ENCODE measurements at regions not wholly inside any gene's neighbourhood (a gene's known extent, or its start where the extent isn't known, plus 50 kb on each side); places are given as distances from the start of the nearest gene placed in this dataset.
"Not testable (repeated sequence)": the region's sequence is repeated elsewhere in the genome, so short reads cannot be mapped to it uniquely, and the experiment has no call there.

DNA sequence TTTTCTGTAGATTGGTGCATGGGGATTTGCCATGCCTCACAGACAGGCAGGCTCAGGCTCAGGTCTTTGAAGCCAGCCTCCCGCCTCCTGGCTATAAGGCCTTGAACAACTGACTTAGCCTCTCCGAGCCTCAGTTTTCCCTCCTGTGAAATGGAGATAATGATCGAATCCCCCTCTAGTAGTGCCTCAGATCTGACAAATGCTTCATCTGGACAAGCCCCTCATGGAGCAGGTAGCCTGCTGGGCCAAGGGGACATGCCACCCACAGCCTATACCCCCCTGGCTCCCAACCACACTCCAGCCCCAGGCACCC lies 68.1 kb upstream of the LCTL start:
- Histone ChIP-seq H3K4me3 (replicated peaks; ENCODE audit: low read depth, low read length) (no peak overlapping the region), H3K27me3 (replicated peaks; ENCODE audit: control insufficient read depth, insufficient read depth, low read length) (no peaks in the 10 kb centered on the region; the same call in 1 of the 2 replicates), H3K36me3 (ENCODE audit: control insufficient read depth, insufficient read depth, low read length) (no peaks in the 10 kb centered on the region)
- no peak for DNase-seq (ENCODE audit: extremely low read depth, insufficient read length)
- TF ChIP-seq, protein P1, sequence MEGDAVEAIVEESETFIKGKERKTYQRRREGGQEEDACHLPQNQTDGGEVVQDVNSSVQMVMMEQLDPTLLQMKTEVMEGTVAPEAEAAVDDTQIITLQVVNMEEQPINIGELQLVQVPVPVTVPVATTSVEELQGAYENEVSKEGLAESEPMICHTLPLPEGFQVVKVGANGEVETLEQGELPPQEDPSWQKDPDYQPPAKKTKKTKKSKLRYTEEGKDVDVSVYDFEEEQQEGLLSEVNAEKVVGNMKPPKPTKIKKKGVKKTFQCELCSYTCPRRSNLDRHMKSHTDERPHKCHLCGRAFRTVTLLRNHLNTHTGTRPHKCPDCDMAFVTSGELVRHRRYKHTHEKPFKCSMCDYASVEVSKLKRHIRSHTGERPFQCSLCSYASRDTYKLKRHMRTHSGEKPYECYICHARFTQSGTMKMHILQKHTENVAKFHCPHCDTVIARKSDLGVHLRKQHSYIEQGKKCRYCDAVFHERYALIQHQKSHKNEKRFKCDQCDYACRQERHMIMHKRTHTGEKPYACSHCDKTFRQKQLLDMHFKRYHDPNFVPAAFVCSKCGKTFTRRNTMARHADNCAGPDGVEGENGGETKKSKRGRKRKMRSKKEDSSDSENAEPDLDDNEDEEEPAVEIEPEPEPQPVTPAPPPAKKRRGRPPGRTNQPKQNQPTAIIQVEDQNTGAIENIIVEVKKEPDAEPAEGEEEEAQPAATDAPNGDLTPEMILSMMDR (IDR thresholded peaks at IDR 0.05; ENCODE audit: insufficient read depth, low read length, poor library complexity, severe bottlenecking), result no peak

DNA sequence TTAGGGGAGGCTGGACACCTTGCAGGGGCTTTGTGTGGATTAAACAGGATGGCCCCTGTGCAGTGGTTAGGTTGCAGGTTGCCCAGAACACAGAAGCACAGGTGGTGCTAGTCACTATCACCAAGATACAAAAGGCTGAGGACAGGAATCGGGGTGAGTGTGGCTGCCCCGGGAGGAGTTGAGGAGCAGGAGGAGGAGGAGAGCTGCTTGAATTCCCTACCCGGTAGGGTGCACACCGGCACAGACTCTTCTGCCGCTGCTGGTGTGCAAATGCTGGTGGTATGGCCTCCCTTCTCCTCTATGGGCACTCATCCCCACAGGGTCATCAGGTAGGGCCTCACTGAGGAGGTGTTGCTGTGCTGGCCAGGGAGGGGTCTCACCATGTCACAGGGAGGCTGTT lies 67.5 kb upstream of the SMAD6 start:
- no peaks in the 10 kb centered on the region for H3K36me3 ChIP-seq (ENCODE audit: control insufficient read depth, insufficient read depth, low read length)
- no peak overlapping the region for H3K4me3 ChIP-seq (replicated peaks; ENCODE audit: low read depth, low read length)
- no peaks in the 10 kb centered on the region; the same call in 1 of the 2 replicates for H3K27me3 ChIP-seq (replicated peaks; ENCODE audit: control insufficient read depth, insufficient read depth, low read length)
- TF ChIP-seq, protein P1 (IDR thresholded peaks at IDR 0.05; ENCODE audit: insufficient read depth, low read length, poor library complexity, severe bottlenecking), result no peak
- no peak for DNase-seq (ENCODE audit: extremely low read depth, insufficient read length)

DNA sequence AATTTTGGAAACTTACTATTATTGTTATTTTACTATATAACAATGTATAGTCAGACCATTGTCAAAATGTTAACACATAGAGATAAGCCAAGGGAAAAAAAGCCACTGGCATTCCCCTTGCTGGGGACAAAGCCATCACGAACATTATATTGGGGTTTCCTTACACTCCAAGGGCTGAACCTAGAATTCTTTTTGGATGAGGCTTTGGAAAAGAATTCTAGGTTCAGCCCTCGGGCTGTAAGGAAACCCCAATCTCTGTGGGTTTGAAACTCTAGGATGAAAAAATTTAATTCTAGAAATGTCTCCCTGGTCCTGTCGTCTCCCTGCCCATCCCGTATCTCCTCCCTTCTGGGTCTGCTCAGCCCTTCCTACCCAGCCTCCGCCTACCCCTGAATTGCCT lies 67.0 kb upstream of the SMAD6 start:
- H3K36me3 ChIP-seq (ENCODE audit: control insufficient read depth, insufficient read depth, low read length), result no peaks in the 10 kb centered on the region
- no peak for DNase-seq (ENCODE audit: extremely low read depth, insufficient read length)
- no peak overlapping the region for H3K4me3 ChIP-seq (replicated peaks; ENCODE audit: low read depth, low read length)
- TF ChIP-seq, protein P1 (IDR thresholded peaks at IDR 0.05; ENCODE audit: insufficient read depth, low read length, poor library complexity, severe bottlenecking), result no peak
- H3K27me3 ChIP-seq (replicated peaks; ENCODE audit: control insufficient read depth, insufficient read depth, low read length), result no peaks in the 10 kb centered on the region

DNA sequence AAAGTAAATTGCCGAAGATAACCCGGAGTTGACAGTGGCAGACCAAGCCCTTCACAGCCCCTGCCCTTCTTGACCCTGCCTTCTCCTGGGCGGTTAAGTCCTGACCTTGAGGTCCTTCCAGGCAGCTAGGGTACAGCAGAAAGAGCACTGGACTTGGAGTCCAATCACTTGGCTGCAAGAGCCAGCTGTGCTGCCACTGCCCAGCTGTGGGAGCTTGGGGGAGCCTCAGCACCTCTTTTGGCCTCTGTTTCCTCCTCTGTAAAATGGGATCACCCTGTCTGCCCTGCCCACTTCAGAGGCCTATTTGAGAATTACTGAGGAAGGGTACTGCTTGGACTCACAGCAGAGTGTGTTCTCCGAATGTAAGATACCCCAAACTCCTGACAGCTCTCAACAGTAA lies 66.2 kb upstream of the SMAD6 start:
- no peaks in the 10 kb centered on the region for H3K36me3 ChIP-seq (ENCODE audit: control insufficient read depth, insufficient read depth, low read length)
- no peak overlapping the region for H3K4me3 ChIP-seq (replicated peaks; ENCODE audit: low read depth, low read length)
- no peak for DNase-seq (ENCODE audit: extremely low read depth, insufficient read length)
- H3K27me3 ChIP-seq (replicated peaks; ENCODE audit: control insufficient read depth, insufficient read depth, low read length), result no peaks in the 10 kb centered on the region
- TF ChIP-seq, protein P1 (IDR thresholded peaks at IDR 0.05; ENCODE audit: insufficient read depth, low read length, poor library complexity, severe bottlenecking), result no peak

DNA sequence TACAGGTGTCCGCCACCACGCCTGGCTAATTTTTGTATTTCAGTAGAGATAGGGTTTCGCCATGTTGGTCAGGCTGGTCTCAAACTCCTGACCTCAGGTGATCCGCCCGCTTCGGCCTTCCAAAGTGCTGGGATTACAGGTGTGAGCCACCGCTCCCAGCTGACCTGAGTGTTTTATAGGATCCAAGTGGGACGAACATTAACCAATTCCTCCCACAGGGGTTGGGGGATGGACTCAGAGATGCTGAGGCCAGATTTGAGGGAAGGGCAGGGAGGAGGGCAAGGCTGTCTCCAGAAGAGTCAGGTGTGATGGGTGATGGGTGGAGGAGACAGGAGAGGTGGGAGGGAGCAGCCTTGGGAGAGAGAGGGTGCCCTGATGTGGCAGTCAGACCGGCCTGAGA lies 65.0 kb upstream of the SMAD6 start:
- not testable (repeated sequence) for H3K36me3 ChIP-seq (ENCODE audit: control insufficient read depth, insufficient read depth, low read length); H3K27me3 ChIP-seq (replicated peaks; ENCODE audit: control insufficient read depth, insufficient read depth, low read length); DNase-seq (ENCODE audit: extremely low read depth, insufficient read length); H3K4me3 ChIP-seq (replicated peaks; ENCODE audit: low read depth, low read length)

DNA sequence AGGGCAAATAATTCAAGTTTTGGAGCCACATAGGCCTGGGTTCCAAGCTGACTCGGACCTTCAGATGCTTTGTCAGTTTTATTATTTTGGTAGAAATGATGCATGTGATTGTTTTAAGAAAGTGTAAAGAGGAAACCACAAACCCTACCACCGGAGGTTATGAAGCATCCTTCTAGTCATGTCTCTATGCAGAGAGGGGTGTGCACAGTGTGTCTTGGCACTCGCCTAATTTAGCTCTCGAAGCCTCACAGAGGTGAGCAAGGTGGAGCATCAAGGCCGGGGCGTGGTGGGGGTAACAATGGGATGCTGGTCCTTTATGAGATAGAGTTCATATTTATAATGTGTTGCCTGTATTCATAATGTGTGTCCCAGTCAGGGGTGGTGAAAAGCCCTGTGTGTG lies 63.7 kb upstream of the SMAD6 start:
- no peak for DNase-seq (ENCODE audit: extremely low read depth, insufficient read length)
- TF ChIP-seq, protein P1 (IDR thresholded peaks at IDR 0.05; ENCODE audit: insufficient read depth, low read length, poor library complexity, severe bottlenecking), result no peak
- H3K4me3 ChIP-seq (replicated peaks; ENCODE audit: low read depth, low read length), result no peak overlapping the region
- no peaks in the 10 kb centered on the region for H3K36me3 ChIP-seq (ENCODE audit: control insufficient read depth, insufficient read depth, low read length)
- no peaks in the 10 kb centered on the region for H3K27me3 ChIP-seq (replicated peaks; ENCODE audit: control insufficient read depth, insufficient read depth, low read length)
